HEK293 (cell line): ENCODE measurements at regions not wholly inside any gene's neighbourhood (a gene's known extent, or its start where the extent isn't known, plus 50 kb on each side); places are given as distances from the start of the nearest gene placed in this dataset.

ENCODE experiments used
- CTCF ChIA-PET: fragments of 350-600 bp; formaldehyde crosslinking; extraction: SDS; loops from one replicate; lab custom pipeline; 2021; ENCODE audit warnings: antibody characterized with exemption; lab: Yijun Ruan, JAX
- POLR2A ChIA-PET: fragments of 300-600 bp; formaldehyde crosslinking; extraction: SDS; loops from one replicate; lab custom pipeline; 2020; ENCODE audit warnings: antibody characterized with exemption, inconsistent platforms; lab: Yijun Ruan, JAX
- H3K27ac ChIP-seq: fragments of 200-500 bp; sonication (Bioruptor generic); 2 replicates; pipeline ENCODE4 v1.5.1; 2014; ENCODE audit warnings: low read depth, low read length, control low read depth, inconsistent platforms; ENCODE audit errors: extremely low read depth
- H3K36me3 ChIP-seq, 2 experiments: fragments of 200-500 bp in 1 of 2; sonication (Bioruptor generic) in 1 of 2; 1 replicate in 1 of 2; 2 replicates in 1 of 2; pipeline ENCODE4 v1.5.1; 2014 to 2017; ENCODE audit warnings: inconsistent platforms in 2 of 2, low read length in 2 of 2; ENCODE audit not compliant: control insufficient read depth in 2 of 2, insufficient read depth in 1 of 2
- H3K4me1 ChIP-seq: fragments of 200-500 bp; sonication (Bioruptor generic); 2 replicates; pipeline ENCODE4 v1.5.1; 2014; ENCODE audit warnings: mild to moderate bottlenecking, low read length, inconsistent platforms; ENCODE audit not compliant: control insufficient read depth, insufficient read depth
- H3K4me3 ChIP-seq: 2 replicates; pipeline ENCODE4 v1.5.1; 2011; ENCODE audit warnings: low read depth, mild to moderate bottlenecking, control low read depth, low read length, moderate library complexity
- H3K9me3 ChIP-seq: fragments of 200-500 bp; sonication (Bioruptor generic); 2 replicates; pipeline ENCODE4 v1.5.1; 2014; ENCODE audit warnings: low read depth, low read length, inconsistent platforms; ENCODE audit not compliant: control insufficient read depth, insufficient read depth
- GLI4 ChIP-seq: fragments of 450-650 bp; formaldehyde crosslinking; IDR thresholded peaks from 2 replicates; pipeline ENCODE4 v1.5.1; 2016; ENCODE audit warnings: missing biosample characterization, missing genetic modification characterization
- HOXD13 ChIP-seq: sonication (generic); formaldehyde crosslinking; IDR thresholded peaks from 2 replicates; pipeline ENCODE4 v1.8.0; 2022; ENCODE audit warnings: missing genetic modification reagents, borderline replicate concordance
- MYNN ChIP-seq: fragments of 450-650 bp; formaldehyde crosslinking; IDR thresholded peaks from 2 replicates; pipeline ENCODE4 v1.5.1; 2016; ENCODE audit warnings: missing biosample characterization, missing genetic modification characterization, borderline replicate concordance
- OVOL3 ChIP-seq: fragments of 450-650 bp; formaldehyde crosslinking; IDR thresholded peaks from 2 replicates; pipeline ENCODE4 v1.5.1; 2016; ENCODE audit warnings: missing biosample characterization, missing genetic modification characterization
- SCRT2 ChIP-seq: fragments of 450-650 bp; formaldehyde crosslinking; IDR thresholded peaks from 2 replicates; pipeline ENCODE4 v1.5.1; 2016; ENCODE audit warnings: missing biosample characterization, missing genetic modification characterization
- ZBTB48 ChIP-seq: fragments of 450-650 bp; formaldehyde crosslinking; IDR thresholded peaks from 2 replicates; pipeline ENCODE4 v1.5.1; 2016; ENCODE audit warnings: missing biosample characterization, missing genetic modification characterization
- ZFP69B ChIP-seq: fragments of 450-650 bp; formaldehyde crosslinking; IDR thresholded peaks from 2 replicates; pipeline ENCODE4 v1.5.1; 2016; ENCODE audit warnings: missing biosample characterization, missing genetic modification characterization
- ZNF521 ChIP-seq: fragments of 450-650 bp; formaldehyde crosslinking; IDR thresholded peaks from 2 replicates; pipeline ENCODE4 v1.5.1; 2017; ENCODE audit warnings: missing biosample characterization, mild to moderate bottlenecking, missing genetic modification characterization
- ZNF544 ChIP-seq: fragments of 450-650 bp; formaldehyde crosslinking; IDR thresholded peaks from 2 replicates; pipeline ENCODE4 v1.5.0; 2017; ENCODE audit warnings: missing biosample characterization, missing genetic modification characterization
- TF ChIP-seq, protein P1 (sequence below): fragments of 450-650 bp; formaldehyde crosslinking; IDR thresholded peaks from 2 replicates; pipeline ENCODE4 v1.5.1; 2016; ENCODE audit warnings: missing biosample characterization, missing genetic modification characterization
- TF ChIP-seq, protein P2 (sequence below): fragments of 450-650 bp; formaldehyde crosslinking; IDR thresholded peaks from 2 replicates; pipeline ENCODE4 v1.5.1; 2016; ENCODE audit warnings: missing biosample characterization, missing genetic modification characterization
- TF ChIP-seq, protein P3 (sequence below): fragments of 450-650 bp; formaldehyde crosslinking; IDR thresholded peaks from 2 replicates; pipeline ENCODE4; 2016; ENCODE audit warnings: missing biosample characterization, missing genetic modification characterization

DNA sequence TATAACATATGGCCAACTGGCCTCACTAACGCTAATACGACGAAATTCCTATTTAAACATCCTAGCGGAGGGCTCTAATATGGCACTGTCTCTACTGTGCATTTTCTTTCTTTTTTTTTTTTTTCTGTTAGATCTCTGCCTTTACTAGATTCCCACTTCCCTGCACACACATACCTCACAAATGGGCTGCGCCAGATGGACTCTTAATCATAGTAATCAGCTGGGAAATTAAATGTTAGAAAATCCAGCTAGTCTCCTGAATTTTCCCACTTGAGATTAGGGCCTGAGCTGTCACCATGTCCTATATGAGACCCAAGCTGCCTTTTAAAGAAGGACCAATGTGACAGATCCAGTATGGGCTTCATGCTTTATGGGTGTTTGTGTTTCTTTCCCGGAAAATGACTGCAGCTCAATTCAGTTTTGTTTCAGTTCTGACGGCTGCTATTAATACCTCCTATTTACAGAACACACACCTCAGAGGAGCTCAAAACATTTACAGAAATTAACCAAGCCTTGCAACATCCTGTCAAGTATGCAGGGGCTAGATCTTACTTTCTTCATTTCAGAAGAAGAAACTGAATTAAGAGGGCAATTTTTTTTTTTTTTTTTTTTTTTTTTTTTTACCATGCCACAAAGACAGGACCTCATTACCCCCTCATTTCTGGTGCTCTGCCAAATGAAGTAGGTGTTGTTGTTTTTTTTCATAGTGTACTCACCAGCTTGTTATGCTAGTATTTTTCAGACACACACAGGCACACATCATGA, 49.8 kb upstream of the BLID start:
- POLR2A ChIA-PET, result no interaction called here

More for the DNA sequence above, 49.8 kb upstream of the BLID start:
- CTCF ChIA-PET, result interaction anchor here (0.8 to 1.2 kb wide), 2 partner anchors 9 to 46 kb away, joined by 3 read pairs; no protein-coding TSS in a partner anchor
- no peaks in the 10 kb centered on the region for H3K36me3 ChIP-seq
- no peak overlapping the region for H3K27ac ChIP-seq
- TF ChIP-seq GLI4 (tag by site-specific recombination), result no peak
- TF ChIP-seq, protein P1, sequence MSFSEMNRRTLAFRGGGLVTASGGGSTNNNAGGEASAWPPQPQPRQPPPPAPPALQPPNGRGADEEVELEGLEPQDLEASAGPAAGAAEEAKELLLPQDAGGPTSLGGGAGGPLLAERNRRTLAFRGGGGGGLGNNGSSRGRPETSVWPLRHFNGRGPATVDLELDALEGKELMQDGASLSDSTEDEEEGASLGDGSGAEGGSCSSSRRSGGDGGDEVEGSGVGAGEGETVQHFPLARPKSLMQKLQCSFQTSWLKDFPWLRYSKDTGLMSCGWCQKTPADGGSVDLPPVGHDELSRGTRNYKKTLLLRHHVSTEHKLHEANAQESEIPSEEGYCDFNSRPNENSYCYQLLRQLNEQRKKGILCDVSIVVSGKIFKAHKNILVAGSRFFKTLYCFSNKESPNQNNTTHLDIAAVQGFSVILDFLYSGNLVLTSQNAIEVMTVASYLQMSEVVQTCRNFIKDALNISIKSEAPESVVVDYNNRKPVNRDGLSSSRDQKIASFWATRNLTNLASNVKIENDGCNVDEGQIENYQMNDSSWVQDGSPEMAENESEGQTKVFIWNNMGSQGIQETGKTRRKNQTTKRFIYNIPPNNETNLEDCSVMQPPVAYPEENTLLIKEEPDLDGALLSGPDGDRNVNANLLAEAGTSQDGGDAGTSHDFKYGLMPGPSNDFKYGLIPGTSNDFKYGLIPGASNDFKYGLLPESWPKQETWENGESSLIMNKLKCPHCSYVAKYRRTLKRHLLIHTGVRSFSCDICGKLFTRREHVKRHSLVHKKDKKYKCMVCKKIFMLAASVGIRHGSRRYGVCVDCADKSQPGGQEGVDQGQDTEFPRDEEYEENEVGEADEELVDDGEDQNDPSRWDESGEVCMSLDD, result no peak
- TF ChIP-seq, protein P2, sequence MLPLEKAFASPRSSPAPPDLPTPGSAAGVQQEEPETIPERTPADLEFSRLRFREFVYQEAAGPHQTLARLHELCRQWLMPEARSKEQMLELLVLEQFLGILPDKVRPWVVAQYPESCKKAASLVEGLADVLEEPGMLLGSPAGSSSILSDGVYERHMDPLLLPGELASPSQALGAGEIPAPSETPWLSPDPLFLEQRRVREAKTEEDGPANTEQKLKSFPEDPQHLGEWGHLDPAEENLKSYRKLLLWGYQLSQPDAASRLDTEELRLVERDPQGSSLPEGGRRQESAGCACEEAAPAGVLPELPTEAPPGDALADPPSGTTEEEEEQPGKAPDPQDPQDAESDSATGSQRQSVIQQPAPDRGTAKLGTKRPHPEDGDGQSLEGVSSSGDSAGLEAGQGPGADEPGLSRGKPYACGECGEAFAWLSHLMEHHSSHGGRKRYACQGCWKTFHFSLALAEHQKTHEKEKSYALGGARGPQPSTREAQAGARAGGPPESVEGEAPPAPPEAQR, result no peak
- TF ChIP-seq ZFP69B (tag by site-specific recombination), result no peak
- no peak for TF ChIP-seq HOXD13 (CRISPR knock-in tag)
- TF ChIP-seq ZBTB48, result no peak
- TF ChIP-seq SCRT2 (tag by site-specific recombination), result no peak
- no peak for TF ChIP-seq ZNF521 (tag by site-specific recombination)
- no peak for TF ChIP-seq MYNN (tag by site-specific recombination)
- no peak for TF ChIP-seq OVOL3
- no peak for TF ChIP-seq ZNF544 (tag by site-specific recombination)
- TF ChIP-seq, protein P3, sequence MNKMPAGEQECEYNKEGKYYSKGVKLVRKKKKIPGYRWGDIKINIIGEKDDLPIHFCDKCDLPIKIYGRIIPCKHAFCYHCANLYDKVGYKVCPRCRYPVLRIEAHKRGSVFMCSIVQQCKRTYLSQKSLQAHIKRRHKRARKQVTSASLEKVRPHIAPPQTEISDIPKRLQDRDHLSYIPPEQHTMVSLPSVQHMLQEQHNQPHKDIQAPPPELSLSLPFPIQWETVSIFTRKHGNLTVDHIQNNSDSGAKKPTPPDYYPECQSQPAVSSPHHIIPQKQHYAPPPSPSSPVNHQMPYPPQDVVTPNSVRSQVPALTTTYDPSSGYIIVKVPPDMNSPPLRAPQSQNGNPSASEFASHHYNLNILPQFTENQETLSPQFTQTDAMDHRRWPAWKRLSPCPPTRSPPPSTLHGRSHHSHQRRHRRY (tag by site-specific recombination), result no peak
- no peaks in the 10 kb centered on the region for H3K4me1 ChIP-seq
- no peak overlapping the region for H3K4me3 ChIP-seq
- no peaks in the 10 kb centered on the region for H3K9me3 ChIP-seq
